Stimulated activated CD4-positive, alpha-beta T cell treated with anti-CD3 and anti-CD28 coated beads, Interleukin-2, amount 100 ng/mL, for 48 hours (primary cell): ENCODE measurements at regions not wholly inside any gene's neighbourhood (a gene's known extent, or its start where the extent isn't known, plus 50 kb on each side); places are given as distances from the start of the nearest gene placed in this dataset.
"Not testable (repeated sequence)": the region's sequence is repeated elsewhere in the genome, so short reads cannot be mapped to it uniquely, and the experiment has no call there.

Experiments
- DNase-seq, 2 donors: peaks; one replicate each; pipeline ENCODE4 v3.0.0-alpha.2; 2020

DNA sequence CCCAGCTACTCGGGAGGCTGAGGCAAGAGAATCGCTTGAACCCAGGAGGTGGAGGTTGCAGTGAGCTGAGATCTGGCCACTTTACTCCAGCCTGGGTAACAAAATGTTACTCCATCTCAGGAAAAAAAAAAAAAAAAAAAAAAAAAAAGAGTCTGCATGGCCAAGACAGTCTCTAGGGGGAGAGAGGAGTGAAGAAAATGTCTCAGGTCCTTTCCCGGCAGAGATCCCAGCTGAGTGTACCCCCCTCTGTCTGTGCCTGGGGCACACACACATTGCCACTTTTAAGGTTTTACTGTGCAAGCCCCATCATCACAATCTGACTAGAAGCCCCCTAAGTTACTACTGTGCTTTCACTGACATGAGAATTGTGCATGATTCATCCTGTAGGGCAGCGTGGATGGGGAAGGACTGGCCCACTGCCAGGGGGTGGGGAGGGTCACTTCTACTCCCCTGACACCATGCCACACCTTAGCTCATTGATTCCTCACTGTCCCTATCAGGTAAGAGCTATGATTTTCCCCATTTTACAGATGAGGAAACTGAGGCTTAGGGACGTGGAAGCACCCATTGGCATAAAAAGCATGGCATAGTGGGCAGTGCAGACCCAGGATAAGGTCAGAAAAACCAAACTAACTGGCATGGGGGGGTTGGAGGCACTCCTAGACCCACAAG lies 102.3 kb upstream of the LARP1 start:
- no peak for DNase-seq

DNA sequence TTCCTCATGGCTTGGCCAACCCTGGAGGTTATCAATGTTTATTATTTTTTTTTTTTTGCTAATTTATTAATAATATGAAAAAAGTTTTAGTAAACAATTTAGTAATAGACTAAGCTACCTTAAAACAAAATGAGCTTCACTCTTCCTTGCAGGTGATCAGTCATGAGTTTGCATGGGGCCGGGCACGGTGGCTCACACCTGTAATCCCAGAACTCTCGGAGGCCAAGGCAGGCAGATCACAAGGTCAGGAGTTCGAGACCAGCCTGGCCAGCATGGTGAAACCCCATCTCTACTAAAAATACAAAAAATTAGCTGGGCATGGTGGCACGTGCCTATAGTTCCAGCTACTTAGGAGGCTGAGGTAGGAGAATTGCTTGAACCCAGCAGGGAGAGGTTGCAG lies 103.4 kb upstream of the LARP1 start:
- DNase-seq = not testable (repeated sequence)

DNA sequence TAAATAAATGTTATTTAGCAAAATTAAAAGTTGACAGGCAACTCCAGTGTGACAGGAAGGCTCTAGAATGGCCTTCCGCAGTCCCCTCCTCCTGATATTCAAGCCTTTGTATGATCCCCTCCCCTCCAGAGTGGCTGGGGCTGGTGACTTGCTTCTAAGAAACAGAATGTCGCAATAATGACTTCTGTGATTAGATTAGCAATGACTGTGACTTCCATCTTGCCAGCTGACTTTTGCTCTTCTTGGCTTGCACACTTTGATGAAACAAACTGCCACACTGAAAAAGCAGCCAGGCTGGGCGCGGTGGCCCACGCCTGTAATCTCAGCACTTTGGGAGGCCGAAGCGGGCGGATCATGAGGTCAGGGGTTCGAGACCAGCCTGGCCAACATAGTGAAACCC lies 106.5 kb upstream of the LARP1 start:
- DNase-seq = no peak

DNA sequence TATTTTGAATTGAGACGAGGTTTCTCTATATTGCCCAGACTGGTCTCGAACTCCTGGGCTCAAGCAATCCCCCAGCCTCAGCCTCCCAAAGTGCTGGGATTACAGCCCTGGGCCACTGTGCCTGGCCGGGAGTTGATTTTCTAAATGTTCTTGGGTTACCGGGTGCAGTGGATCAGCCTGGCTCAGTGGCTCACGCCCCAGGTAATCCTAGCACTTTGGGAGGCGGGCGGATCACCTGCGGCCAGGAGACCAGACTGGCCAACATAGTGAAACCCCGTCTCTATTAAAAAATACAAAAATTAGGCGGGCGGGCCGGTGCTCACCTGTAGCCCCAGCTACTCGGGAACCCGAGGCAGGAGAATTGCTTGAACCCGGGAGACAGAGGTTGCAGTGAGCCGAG lies 106.9 kb upstream of the LARP1 start:
- no peak for DNase-seq

DNA sequence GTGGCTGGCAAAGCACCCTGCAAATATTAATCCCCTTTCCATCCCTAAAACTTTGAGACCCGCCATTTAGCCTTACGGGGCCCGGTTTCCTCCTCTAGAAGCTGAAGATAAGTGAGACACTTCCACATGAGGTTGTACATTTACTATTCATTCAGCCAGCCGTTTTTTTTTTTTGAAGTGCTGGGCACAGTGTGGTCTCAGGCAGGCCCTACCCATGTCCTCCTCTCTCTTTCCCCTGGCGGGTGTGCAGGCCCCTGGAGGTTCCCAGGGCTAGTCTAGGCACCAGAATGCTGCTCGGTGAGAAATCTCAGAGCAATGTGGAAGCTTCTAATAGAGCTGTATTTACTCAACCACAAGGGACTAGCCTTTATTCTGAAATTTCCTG lies 107.4 kb upstream of the LARP1 start:
- no peak for DNase-seq

DNA sequence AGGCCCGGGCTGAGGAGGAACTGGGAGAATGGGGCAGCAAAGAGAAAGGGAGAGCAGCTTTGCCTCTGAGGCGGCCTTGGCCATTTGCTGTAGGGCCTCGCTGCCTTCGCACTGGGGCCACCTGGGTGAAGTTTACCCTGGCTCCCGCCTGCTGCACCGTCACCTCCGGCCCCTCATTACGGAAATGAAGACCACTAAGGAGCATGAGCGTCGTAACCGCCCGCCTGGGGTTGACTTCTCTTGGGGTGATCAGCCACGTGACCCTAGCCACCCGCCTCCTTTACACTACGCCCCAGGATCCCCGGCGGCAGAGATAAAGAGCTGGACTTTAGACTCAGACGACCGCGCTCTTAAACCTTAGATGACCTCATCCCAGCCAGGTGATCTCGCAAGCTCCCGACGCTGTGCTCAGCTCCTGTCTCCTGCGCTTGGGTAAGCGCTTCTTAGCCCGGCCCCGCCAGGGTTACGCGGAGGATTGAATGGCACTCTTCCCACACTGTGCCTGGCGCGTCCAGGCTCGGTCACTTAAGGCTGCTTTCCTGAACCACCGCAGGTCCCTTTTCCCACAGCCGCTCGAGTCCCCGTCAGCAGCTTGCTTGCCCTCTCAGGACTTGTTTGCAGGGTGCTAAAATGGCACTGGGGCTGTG lies 107.9 kb upstream of the LARP1 start:
- peak; percentile 3 for DNase-seq

DNA sequence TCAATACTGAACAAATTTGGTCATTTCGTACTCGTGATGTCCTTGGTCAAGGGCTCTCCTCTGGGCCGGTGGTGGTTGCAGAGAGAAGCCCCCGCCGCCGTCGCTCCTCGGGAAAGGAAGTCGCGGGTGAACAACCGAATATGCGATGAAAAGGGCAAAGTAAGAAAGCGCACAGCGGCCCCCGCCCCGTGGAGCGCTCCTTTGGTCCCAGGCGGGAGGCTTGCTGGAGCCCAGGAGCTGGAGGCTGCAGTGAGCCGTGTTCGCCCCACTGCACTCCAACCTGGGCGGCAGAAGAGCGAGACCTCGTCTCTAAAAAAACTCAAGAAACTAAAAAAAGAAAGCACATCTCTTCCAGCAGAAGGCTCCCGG lies 108.4 kb upstream of the LARP1 start:
- no peak for DNase-seq

DNA sequence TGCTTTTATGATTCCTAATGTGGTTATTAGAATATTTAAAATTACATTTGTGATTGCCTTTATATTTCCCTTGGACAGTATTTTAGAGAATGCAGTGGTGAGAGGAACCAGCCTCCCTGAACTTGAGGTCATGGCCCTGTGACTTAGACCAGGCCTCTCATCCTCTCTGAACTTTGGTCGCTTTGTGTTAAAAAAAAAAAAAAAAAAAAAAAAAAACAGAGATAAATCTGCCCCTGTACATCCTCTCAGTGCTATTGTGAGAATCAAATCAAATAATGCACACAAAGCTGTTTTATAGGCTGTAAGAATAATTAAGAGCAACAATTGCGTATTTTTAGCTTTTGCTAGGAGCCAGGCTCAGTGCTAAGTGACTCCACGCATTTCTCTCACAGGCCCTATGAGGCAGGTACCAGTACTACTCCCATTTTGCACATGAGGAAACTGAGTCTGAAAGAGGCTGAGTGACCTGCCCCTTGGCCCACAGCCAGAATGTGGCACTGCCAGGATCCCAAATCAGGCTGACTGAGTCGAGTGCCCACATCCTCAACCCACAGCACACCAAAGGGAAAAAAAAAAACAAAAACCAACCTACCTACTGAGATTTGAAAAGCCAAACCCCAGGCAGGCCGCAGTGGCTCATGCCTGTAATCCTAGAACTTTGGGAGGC lies 110.3 kb upstream of the LARP1 start:
- no peak for DNase-seq

DNA sequence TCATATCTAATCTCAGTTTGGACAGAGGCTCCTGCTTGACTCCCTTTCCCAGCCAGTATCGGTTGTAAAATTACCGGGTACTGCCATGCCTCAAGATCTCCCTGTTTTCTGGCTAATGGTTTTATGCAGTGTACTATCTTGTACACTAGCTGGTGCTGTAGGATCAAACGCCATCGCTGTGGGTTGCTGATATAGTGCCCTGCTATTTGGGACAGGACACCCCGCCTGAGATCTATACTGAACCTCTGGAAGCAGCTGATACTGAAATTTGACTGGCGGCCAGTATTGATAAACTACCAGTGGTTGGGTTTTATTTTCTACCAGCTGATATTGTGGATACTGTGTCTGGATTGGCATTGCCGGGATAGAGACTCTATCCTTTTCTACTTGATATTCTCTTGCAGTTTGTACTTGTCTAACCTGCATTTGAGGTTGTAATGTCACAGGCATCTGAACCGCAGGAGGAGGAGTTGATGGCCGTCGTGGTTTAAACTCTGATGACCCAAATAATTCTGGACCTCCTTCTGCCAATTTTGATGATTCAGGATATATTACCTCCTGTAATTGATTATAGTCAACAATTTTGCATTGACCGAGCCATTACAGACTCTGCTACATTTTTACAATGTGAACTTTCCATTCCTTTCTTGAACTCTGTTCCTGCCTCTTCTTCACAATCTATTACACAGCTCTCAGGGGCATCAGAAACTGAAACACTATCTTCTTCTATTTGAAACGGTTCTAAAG lies 112.5 kb upstream of the LARP1 start:
- DNase-seq = no peak

DNA sequence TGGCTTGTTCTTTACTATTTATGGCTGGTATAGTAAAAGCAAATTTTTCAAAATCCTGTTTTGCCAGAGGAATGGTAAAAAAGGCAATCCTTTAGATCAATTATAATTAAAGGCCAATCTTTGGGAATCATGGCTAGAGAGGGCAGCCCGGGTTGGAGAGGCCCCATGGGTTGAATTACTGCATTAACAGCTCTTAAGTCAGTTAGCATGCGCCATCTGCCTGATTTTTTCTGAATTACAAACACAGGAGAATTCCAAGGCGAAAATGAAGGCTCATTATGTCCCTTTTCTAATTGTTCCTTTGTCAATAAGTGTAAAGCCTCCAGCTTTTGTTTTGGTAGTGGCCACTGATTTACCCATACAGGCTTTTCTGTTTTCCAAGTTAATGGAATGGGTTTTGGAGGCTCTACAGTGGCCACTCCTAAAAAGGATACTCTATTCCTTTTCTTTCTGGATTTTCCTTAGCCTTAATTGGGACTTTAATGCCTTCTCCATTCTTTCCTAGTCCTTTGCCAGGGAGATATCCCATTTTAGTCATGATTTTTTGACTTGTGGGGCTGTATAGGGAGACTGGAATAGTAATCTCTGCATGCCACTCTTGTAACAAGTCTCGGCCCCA lies 114.9 kb upstream of the LARP1 start:
- DNase-seq = not testable (repeated sequence)

DNA sequence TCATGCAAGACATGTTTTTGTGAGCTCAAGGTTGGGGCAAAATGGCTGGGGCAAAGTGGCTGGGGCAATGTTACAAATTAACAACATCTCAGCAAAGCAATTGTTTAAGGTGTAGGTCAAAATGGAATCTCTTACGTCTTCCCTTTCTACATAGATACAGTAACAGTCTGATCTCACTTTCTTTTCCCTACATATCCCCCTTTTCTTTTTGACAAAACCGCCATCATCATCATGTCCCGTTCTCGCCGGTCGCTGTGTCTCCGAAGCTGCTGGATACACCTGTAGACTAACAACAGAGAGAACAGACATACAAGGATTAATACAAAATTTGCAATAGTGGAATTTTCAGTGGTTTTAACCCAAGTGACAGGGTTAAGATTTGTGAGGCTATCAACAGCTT lies 118.4 kb upstream of the LARP1 start:
- not testable (repeated sequence) for DNase-seq

DNA sequence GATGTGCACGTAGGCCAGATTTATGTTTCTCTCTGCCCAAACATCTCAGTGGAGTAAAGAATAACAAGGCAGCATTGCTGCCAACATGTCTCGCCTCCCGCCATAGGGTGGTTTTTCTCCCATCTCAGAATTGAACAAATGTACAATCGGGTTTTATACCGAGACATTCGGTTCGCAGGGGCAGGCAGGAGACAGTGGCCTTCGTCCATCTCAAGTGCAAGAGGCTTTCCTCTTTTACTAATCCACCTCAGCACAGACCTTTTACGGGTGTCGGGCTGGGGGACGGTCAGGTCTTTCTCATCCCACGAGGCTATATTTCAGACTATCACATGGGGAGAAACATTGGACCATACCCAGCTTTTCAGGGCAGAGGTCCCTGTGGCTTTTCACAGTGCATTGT lies 118.9 kb upstream of the LARP1 start:
- not testable (repeated sequence) for DNase-seq

DNA sequence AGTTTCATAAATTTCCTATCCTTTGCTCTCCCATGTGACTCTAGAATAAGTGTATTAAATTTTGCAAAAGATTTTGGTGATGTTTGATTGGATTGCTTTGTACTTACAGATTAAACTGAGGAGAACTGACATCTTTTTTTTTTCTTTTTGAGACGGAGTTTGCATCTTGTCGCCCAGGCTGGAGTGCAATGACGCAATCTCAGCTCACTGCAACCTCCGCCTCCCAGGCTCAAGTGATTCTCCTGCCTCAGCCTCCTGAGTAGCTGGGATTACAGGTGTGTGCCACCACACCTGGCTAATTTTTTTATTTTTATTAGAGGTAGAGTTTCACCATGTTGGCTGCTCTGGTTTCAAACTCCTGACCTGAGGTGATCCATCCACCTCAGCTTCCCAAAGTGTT lies 121.4 kb upstream of the LARP1 start:
- not testable (repeated sequence) for DNase-seq

DNA sequence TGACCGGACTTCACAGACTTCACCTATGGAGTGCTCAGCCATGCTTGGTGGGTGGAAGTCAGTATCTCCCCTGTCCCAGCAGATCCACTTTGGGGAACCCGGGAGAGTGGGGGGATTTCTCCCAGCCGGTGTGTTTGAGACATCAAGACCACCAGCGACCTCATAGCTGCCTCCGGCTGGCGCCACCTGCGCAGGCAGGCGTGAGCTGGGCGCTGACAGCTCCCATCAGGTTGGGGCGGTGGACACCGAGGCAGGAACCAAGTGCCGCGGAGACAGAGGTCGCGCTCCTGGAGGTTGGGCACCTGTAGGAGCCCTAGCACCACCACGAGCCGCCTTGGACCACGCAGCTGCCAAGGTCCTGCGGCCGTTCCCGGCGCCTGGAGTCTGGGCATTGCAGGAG lies 124.0 kb upstream of the LARP1 start:
- no peak for DNase-seq

DNA sequence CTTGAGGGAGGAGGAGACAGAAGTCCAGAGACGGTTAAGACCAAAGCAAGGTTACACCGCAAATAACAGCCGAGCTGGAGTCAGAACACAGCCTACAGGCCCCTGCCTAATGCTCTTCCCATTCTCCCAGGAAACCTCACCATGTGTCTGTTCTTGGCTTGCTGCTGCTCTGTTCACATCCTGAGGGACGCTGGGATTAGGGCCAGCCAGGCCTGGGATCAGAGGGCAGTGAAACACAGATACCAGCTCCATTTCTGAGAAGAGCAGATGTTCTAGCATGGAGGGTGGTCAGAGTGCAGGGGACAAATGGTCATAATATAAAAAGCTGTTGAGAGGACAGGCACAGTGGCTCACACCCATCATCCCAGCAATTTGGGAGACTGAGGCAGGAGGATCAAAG lies 124.8 kb upstream of the LARP1 start:
- DNase-seq = no peak

DNA sequence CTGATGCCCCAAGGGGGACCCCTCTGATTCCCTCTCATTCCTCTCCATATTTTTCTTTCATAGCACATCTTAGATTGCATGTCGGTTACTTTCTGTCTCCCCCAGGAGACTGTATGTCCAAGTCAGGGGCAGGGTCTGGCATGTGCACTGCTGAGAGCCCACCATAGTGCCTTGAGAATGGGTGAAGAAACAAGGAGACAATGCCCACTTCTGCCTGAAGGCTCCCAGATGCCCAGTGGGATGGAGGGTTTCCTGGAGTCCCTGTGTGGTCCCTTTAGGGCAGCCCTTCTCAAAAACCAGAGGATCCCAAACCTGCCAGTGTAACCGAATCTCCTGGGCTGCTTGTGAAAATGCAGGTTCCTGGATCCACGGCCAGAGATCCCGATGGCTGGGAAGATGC lies 126.5 kb upstream of the LARP1 start:
- DNase-seq = no peak

DNA sequence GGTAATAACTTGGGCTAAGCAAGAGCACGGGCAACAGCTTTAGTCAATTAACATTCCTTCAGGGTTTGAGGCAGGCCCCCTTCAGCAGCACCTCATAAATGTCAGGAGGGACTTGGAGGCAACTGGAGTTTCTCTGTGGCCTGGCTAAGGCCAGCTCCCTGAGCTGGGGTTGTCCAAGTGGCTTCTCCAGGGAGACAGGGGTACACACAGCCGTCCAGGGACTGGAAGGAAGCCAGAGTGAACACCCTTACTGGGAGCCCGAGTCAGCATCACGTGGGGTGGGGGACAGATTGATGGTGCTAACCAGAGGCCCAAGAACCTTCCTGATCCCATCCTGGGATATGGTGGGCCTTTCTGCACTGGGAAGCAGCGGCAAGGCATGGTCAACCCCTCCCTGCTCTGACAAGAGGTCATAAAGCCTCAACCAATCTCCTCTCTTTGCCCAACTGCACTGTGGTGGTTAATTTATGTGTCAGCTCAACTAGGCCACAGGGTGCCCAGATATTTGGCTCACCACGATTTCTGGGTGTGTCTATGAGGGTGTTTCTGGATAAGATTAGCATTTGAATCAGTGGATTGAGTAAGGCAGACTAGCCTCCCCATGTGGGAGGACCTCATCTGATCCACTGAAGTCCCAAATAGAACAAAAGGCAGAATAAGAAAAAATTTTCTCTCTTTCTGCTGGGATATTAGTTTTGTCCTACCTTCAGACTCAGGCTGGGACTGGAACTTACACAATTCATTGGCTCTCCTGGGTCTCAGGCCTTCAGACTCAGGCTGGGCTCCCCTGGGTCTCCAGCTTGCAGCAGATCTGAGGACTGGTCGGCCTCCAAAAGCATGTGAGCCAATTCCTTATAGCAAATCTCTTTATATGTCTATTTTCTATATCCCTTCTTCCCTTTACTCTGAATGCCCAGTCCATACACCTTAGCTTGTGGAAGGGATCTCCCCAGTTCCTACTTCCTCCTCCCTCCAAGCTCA lies 127.2 kb upstream of the LARP1 start:
- no peak for DNase-seq

DNA sequence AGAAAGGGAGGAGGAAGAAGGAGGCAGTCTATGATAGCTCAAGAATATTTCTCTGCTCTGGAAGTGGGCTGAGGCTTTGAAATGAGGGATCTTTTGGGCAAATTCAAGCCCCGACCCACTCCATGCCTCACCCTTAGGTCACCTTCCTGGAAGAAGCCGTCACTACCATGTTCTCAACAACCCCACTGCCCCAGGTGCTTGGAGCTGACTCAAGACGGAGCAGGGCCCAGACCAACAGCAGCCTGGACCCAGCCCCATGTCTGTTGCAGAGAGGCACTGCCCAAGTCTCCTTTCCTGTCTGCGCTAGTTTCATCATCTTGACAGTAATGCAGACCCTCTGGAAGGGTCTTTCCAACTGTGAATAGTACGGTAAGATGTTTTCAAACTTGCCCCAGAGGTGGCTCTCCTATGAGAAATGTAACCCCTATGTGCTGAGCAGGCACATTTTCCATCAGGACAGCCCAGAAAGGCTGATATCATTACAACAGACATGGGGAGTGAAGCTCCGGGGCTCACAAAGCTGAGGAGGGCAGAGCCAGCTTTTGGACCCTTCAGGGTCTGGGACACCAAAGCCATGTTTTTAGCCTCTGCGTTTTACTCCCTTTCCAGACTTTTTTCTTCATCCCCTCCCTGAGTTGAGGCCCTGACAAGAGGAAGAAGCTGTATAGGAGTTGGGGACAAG lies 128.2 kb upstream of the LARP1 start:
- DNase-seq = no peak

DNA sequence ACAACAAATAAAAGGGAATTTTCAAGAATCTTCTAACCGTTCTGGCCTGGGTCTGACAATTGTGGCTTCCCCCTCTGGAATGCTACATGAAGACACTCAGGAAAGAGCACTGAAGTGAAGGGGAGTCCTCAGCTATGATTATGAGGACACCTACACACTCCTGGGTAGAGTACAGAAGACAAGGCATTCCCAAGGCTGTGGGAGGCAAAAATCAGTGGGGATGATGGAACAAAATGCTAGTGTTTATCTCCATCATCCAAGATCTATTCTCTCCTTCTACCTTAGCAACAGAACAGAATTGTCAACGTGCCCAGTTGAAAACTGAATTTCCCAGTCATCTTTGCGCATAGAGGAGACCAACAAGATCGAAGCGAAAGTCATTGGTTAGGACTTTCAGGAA lies 130.1 kb upstream of the LARP1 start:
- DNase-seq = no peak

DNA sequence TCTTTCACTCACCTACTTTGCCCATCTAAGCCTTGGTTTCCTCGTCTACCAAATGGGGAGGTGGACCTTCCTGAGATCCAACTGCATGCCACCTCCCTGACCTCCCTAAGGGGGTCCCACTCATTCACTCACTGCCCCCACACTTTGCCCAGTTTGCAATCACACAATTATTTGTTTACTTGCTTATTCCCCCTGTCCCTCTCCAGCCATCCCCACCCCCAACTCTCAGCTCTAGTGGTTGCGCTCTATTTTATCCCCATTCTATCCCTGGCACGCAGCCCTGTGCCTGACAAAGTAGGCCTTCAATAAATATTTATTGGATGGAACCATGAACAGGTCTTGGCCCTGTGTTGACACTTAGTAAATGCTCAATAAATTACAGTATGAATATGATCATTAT lies 130.8 kb upstream of the LARP1 start:
- no peak for DNase-seq

DNA sequence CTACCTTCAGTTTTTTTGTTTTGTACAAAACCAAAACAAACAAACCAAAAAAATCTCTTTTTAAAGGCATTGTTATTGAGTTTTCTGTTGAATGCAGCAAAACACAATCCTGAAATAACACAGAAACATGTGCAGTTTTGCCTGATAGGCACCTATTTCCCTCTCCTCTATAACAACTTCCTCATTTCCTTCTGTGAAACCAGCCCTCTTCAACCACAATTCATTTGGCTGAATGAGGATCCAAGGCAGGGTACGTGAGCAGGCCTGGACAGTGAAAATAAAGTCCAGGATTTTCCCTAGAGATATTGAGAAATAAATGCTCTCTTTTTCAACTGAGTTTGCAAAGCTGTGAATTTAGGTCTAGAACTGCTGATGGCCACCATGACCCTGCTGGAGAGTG lies 134.8 kb upstream of the LARP1 start:
- DNase-seq = no peak

DNA sequence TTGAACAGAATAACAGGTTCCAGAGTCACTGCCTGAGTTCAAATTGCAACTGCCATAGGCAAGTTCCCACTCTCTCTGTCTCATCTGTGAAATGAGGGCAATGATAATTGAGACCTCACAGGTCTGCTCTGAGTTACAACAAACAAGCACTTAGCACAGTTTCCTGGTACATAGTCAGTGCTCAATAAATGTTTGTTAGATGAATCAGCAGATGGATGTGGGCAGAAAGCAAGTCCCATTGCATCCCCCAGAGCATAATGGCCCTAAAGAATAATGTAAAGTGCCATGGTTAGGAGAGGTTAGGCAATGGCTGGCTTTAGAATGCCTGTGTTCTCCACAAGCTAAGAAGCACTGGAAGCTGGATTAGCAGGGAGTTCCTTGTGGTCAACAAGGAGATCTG lies 136.5 kb upstream of the LARP1 start:
- no peak for DNase-seq
